ENCODE measurements at regions not wholly inside any gene's neighbourhood (a gene's known extent, or its start where the extent isn't known, plus 50 kb on each side); places are given as distances from the start of the nearest gene placed in this dataset.

DNA sequence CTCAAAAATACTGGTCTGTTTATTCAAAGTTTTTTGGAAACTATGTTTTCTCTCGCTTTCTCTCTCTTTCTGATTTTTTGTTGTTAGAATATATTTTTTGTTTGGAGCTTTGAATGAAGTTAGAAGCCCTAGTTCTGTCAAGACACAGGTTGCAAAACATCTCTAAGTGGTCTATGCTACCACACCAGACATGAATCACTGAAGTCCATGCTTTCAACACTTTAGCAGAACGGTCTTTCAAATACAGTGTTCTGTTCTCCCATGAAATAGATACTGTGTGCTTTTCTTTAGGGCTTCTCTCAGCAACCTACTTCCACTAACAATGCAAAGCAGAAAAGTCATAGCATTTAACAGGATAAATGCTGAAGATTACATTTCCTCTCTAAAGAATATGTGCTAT, 392.5 kb downstream of the TMEM167A start:
- no peak for DNase-seq

DNA sequence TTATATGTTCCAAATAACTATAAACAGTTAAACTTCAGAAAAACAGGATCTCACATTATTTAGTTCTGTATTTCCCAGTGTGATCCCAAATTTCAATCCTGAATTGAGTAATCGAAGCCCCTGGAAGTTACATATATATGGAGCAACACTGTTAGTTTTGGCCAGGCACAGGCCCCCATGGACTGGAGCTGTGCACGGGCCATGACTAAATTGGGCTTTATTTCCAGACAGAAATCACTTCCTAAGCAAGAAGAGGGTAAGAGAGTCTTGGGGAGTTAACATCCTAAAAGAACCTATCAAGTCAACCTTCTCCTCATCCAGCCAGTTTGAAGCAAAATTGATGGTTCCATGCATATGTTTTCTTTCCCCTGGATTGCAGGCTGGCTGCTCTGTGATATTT, 393.0 kb downstream of the TMEM167A start:
- no peak for DNase-seq

DNA sequence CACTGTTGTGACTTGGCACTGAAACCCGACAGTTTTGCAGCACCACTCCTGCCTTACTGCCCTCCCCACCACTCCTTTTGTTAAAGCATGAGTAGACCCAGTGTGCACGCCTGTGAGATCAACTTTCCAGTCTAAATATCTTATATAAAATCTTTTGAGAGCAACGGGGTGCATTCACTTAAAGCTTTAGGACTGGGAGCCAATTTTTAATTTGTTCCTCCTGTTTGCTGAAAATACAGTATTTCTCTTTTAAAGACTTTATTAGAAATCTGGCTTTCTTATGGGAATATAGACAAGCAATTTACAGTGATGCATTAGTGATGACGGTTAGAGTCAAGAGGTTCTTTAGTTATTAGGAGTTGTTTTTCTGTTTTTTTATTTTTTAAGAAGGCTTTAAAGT, 397.5 kb downstream of the TMEM167A start:
- no peak for DNase-seq

DNA sequence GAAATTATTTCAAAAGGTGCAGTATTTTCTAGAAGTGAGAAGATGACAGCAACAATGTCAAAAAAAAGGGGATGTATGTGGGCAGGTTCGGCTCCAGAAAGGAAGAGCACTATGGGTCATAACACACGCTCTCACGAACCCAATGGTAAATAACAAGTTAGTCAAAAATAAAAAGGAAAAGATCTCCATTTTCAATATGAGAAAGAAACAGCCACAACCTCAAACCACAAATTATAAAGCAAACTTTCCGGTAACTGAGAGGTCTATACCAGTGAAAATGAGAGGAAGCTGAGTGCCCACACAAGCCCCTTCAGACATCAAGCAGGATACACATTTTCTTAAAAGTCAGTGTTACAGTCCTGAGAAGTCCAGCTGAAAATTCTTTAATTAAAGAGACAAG, 398.5 kb upstream of the RPS23 start:
- DNase-seq: peak; percentile 77

DNA sequence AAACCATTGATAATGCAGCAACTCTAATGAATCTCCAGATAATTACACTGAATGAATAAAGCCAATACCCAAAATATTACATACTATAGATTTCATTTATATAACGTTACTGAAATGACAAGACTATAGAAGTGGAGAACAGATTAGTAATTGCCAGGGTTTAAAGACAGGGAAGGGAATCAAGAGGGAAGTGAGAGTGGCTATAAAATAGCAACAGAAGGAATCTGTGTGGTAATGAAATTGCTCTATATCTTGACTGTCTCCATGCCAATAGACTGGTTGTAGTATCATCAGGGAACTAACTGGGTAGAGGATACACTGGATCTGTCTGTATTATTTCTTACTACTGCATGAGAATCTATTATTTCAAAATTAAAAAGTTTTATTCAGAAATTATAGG, 396.5 kb upstream of the RPS23 start:
- no peak for DNase-seq

DNA sequence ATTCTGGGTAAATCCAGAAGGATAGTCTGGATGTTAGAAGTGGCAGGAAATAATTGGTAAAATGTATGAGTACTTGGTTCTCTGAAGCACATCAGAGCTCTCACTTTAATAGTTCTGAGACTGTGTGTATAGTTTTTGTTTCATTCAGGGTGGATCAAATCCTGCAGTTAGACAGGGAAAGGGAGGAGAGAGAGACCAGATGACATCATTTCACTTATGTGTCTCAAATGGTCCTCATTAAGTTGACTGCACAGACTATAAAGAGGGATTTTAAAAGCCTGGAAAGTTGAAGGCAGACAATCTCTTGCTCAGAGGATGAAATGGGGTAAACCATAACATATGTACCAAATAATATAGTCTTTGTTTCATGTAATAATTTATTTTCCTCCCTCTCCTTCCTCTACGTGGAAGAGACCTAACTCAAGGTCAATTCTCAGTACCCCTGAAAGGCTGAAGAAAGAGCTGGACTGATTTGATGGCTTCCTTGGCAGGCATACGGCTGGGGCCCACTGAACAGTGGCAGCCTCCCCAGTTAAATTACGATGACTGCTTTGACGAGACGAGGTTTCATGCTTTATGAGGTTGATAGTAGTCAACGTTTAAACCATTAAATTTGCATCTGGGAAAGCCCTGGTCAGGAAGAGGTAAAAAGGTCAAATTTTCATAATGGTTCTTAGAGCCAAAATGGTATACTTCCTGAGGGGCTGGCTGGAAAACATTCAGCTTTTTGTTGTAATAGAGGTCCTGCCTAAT, 395.1 kb upstream of the RPS23 start:
- DNase-seq: peak; percentile 5

DNA sequence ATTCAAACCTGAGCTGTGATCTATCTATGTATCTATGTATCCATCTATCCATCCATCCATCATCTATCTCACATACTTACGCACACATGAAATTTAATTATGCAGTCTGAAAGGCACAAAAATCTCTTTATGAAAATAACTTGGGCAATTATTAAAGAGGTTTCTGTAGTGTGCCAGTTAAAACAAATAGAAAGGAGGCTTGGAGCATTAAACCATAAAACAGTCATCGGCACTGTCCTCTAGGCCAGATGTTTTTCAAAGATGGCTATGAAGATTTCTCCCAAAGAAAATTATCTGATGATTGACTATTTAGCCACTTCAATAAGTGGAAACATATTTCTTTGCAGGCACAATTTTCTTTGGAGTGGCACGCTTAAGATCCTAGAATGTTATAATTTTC, 392.5 kb upstream of the RPS23 start:
- no peak for DNase-seq

DNA sequence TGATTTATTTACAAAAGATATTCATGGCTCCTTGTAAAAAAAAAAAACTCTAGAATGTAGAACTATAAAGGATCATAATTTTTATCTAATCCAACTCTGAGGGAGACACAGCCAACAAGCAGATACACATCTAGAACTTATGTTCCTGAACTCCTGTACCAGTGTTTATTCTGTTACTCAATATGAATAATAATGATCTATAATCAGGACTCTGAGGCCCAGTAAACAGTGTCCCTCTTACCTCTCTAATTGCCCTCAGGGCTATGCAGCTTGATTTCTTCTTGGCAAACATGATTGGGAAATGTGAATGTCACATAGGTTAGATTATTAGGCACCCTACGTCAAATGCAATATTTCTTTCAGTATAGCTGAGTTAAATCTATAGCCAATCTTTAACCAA, 391.6 kb upstream of the RPS23 start:
- no peak for DNase-seq

DNA sequence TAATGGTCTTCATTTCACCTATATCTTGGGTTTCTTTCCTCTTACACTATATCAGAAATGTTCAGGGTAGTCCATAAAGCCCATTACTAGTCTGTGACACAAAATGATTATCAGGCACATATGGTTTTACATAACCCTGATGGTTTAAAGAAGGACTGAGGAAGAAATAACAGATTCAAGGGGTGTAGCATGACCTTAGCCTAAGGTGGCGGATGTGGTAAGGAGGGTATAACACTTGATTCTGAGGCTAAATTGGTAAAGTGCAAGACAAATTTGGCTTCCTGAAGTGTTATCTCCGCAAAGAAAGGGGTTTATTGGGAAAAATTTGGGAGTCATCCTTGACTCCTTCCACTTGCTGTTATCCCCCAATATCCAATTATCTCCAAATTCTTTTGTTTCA, 388.2 kb upstream of the RPS23 start:
- DNase-seq: no peak

DNA sequence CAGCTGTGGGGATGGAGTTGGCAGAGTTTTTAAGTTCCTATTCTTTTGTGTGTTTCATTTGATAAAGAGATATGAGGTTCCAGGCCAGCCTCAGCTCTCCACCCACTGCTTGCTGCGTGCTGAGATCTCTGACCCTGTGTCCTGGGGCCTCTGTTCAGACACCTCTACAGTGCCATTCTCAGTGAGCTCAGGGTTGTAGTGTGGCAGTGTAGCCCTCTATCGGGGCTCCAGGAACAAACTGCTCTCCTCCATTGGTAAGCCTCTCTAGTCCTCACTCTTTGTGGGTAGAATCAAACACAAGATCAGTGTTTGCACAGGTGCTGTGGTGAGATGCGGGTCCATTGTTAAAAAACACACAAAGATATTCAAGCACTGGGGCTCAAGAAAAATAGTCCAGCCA, 386.6 kb upstream of the RPS23 start:
- DNase-seq: no peak

DNA sequence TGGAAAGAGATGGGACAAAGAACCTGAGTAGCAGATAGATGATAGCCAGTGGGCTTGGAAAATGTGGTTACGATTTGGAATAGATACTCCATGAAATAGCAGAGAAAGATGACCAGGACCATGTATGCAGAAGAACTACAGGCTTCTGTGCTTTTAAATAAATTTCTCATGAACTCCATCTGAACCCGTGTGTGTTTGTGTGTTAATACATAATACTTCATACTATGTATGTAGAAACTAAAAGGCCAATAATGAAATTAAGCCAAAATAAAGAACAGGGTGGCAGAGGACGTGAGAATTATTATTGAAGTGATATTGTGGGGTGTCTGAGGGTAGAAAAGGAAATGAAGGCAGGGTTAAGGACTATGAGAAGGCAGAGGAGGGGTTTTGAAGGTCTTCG, 385.1 kb upstream of the RPS23 start:
- DNase-seq: no peak

DNA sequence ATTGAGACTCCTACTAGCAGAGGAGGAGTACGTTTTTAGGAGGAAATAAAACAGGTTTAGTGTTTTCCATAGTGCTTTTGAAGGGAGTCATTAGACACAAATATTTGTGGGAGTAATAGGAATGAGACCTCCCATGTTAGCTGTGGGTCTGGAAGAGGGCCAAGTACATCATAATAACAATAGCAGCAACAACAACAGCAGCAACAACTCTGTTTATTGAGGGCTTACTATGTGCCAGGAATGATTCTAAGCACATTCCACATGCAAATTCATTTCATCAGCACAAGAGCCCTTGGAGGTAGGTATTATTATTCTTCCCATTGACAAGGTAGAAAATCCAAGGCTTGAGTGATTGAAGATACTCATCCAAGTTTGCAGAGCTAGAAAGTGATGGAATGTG, 384.2 kb upstream of the RPS23 start:
- no peak for DNase-seq

DNA sequence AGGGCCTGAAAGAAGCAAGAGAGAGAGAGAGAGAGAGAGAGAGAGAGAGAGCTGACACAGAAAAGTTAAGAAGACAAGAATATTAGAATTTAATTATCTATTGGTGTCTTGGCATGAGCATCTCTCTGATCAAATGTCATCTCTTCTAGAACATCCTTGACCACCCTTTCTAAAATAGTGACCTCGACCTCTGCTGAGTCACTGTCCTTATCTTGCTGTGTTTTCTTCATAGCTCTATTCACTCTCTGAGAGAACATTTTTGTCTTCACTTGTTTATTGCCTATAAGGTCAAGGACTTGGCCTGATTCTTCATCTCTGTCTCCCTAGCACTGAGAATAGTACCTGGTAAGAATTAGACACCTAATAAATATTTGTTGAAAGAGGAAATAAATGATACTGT, 383.8 kb upstream of the RPS23 start:
- DNase-seq: no peak

DNA sequence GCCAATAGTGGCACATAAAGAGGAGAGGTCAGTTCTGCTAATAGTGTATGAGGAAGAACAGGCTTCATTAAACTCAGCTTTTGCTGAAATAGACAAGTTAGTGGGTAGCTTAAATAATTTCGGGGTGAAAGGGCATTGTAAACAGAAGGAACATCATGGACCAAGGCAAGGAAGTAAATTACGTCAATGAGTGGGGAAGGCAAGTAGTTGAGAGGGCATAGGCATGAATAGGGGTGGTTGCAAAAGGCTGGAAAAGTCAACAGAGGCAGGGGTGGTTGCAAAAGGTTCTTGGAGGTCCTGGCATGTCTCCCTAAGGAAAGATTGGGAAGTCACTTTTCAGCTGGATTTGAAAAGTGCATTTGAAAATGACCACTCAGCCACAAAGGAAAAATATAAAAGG, 383.3 kb upstream of the RPS23 start:
- DNase-seq: no peak

DNA sequence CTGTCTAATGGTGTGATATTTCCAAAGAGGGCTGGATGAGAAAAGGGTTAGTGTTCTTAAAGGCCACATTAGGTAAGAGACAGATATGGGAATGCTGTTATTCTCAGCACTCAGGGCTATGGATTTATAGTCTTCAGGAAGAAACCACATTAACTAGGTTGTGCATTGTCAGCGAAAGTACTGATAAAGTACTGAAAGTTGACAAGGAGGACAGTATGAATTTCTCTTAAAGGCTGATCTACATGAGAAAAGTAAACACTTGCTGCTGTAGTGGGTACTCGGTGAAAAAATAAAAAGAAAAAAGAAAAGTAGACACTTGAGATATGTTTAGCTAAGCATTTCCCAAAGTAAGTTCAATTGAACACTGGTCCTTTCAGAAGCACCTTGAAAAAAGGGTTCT, 381.0 kb upstream of the RPS23 start:
- DNase-seq: no peak

DNA sequence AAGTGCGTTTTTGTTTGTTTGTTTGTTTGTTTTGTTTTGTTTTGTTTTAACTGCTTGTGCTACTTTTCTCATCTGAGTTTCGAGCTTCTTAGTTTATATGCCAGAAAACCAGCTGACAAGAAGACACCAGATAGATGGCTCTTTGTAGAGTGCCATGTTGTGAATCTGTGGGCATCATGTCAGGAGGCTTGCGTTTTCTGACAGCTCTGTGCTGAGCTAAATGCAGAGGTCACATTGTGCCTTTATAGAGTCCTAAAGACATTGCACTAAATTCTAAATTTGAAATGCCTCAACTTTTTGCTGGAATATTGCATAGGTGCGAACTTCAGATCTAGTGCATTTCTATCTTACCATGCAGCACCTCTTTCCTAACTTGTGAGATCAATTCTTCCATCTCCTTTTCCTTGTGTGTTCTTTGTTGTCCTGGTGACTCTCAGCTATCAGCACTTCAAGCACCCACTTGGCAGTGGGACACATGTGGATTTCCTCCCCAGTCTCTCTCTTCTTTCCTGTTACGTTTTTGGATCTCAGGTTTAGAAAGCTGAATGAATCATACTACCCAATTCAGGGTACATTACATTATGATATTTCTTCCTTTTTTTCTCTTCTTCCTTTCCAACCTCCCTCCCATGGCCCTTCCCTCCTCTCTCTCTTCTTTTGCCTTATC, 379.0 kb upstream of the RPS23 start:
- no peak for DNase-seq

DNA sequence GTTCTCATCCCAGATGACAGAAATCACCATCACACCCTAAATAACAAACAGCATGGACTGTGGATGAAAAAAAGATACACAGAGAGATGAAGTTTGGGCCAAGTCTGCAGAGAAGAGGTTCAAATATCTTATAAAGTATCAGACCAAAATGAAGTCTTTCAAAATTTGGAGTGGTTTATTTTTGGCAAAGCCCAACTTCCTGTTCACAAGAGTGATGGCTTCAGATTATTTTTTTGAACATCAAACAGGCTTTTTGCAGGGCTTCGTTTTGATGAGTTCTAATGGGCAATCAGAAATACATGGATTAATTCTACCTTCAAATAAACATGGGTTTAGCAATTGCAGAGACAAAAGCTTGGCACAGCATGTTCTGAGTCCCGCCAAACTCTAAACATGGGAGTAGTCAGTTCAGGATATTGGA, 378.2 kb upstream of the RPS23 start:
- no peak for DNase-seq

DNA sequence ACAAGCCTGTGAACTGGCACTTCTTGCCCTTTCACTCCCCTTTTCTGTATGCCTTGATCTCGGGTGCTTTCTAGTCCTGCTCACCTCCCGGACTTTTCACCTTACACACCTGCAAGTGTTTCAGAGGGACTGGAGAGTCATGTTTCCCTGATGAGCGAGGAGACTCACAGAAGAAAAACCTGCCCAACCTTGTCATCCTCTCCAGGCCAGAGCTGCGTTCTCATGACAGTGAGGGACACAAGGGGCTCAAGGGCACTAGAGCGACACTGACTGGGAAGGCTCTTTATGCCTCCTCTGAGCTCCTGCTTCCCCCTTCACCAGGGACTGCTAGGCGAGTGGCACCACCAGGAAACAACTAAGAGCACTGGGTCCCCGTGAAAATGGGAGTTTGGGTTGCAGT, 376.9 kb upstream of the RPS23 start:
- no peak for DNase-seq

DNA sequence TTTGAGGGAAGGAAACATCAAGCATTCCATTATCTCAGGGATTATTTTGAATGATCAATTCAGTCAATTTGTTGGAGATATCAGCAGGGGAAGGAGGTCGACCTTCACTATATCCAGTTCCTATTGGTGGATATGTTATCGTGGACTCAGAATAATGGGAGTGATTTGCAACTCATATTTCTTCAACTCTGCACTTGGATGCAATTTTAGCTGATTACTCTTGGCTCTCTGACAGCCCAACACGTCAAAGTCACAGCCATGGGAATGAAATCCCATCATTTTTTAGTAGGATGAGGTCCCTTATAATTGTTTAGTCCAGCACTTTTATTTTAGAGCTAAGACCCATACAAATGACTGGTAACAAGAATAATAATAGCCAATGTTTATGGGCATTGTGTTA, 371.8 kb upstream of the RPS23 start:
- DNase-seq: no peak

DNA sequence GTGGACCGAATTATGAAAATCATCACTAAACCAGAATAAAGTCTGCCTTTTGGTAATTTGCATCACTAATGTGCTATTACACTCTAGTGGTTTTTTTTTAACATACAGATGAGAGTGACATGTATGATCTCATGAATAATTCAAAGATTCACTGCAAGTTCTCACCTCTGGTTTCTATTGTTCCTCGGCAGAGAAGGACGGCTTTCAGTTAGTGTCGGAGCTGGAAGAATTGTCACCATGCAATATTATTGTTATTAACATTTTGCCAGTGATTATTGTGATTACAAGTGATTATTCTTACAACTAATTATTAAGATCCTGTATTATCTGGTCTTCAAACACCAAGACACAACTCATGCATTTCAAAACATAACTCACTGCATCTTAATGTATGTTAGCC, 366.6 kb upstream of the RPS23 start:
- DNase-seq: no peak

DNA sequence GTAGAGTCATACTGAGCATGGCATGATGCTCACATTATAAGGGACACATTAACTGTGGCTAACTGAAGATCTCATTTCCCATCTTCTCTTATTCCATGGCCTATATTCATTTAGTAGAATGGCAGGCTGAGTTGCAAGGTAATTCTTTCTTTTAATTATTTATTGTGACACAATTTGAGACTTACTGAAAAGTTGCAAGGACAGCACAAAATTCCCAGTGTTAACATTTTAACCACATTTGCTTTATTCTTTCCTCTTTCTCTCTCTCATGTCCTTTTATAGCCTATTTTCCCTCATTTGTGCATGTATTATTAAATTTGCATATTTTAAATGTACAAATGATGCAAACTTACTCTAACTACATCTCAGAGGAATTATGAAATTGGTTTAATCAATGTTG, 366.1 kb upstream of the RPS23 start:
- DNase-seq: no peak

DNA sequence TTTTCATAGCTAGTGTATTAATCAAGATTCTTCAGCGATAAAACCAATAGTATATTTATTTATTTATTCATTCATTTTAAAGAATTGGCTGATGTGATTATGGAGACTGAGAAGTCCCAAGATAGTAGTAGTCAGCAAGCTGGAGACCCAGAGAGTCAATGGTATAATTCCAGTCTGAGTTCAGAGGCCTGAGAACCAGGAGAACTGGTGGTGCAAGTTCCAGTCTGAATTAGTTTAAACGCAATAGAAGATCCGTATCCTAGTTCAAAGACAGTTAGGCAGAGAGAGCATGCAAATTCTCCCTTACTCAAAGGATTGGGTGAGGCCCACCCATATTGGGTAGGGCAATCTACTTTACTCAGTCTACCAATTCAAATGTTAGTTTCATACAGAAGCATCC, 364.2 kb upstream of the RPS23 start:
- no peak for DNase-seq

DNA sequence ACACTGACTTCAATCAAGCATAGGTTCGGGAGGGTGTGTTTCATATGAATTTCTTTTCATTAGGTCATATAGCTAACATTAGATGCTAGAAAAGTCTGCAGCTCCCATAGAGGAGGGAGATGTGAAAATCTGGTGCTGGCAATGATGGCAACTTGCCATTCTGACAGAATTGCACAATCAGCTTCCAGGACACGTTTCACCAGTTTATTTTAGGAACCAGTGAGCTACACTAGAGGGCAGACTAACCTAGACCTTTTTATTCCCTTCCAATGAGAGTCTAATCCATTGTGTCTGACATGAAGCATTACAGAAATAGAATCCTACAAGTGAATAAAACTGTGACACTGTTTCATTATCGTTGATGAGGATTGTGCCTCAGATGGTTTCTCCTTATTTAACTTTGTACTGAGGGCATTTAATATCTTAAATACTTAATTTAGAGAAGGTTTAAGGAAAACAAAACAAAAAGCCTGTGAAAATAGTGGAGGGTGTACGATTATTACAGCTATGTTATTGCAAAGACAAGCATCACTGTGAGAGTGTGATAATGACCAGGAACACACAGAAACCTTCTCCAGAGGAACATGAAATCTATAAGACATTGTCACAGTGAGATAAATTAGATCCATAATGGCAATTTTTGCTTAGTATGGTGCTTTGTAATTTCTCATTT, 363.3 kb upstream of the RPS23 start:
- peak; percentile 63 for DNase-seq

DNA sequence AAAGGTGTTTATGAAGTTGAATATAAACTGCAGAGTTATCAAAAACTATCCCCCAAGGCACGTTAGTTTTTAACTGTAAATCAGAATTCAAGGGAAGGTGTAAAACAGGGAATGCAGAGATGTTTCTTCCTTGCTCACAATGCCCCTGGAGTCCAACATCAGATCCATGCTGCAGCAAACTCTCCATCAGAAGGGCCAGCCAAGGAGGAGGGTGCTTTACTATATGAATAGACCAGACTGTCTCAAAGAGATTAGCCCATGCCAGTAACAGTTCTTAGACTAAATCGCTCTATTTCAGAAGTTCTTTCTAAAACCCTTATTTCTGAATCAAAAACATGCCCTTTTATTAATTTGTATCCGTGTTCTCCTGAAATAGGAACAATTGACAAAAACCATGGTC, 362.8 kb upstream of the RPS23 start:
- no peak for DNase-seq

Measured in activated CD4-positive, alpha-beta T cell treated with anti-CD3 and anti-CD28 coated beads, Interleukin-2, Interleukin-6, amounts not matched to agents 100 ng/mL and 50 ng/mL, durations not matched to agents 16 hours and 8 hours (primary cell).